ENCODE measurements at regions not wholly inside any gene's neighbourhood (a gene's known extent, or its start where the extent isn't known, plus 50 kb on each side); places are given as distances from the start of the nearest gene placed in this dataset.

- no peak for TF ChIP-seq CTCF (IDR thresholded peaks at IDR 0.05)
- no peak for TF ChIP-seq POLR2A (IDR thresholded peaks at IDR 0.05)
These were observed 90.6 kb upstream of the CLINT1 start for GRCh38 chr5:157949520-157949919.

All from Peyer's patch (tissue), 4 donors.